GM12878 (cell line): ENCODE measurements at regions not wholly inside any gene's neighbourhood (a gene's known extent, or its start where the extent isn't known, plus 50 kb on each side); places are given as distances from the start of the nearest gene placed in this dataset.
"Not testable (repeated sequence)": the region's sequence is repeated elsewhere in the genome, so short reads cannot be mapped to it uniquely, and the experiment has no call there.

Source experiments
- ATAC-seq: fragments of 200-7000 bp; cut with Tn5 transposase; 3 replicates; pipeline ENCODE4 v1.9.1; 2020; ENCODE audit warnings: mild to moderate bottlenecking, moderate library complexity
- BruUV-seq: library from RNA; stranded (reverse); fragments of 400-500 nt; replicated peaks from 2 replicates; lab custom pipeline; 2021; lab: Mats Ljungman, UMichigan
- CTCF ChIA-PET: fragments of 300-600 bp; sonication (Branson Sonifier 250); formaldehyde crosslinking; extraction: SDS; loops from one replicate; lab custom pipeline; 2021; ENCODE audit warnings: inconsistent platforms; lab: Yijun Ruan, JAX
- POLR2A ChIA-PET: fragments of 350-600 bp; formaldehyde crosslinking; extraction: SDS; loops from one replicate; lab custom pipeline; 2021; ENCODE audit warnings: inconsistent platforms; lab: Charles Lee
- RAD21 ChIA-PET: fragments of 300-600 bp; sonication (Branson Sonifier 250); formaldehyde crosslinking; loops from one replicate; lab custom pipeline; 2023; ENCODE audit warnings: antibody characterized with exemption; ENCODE audit not compliant: unreplicated experiment; lab: Charles Lee
- SMC1A ChIA-PET: fragments of 300-600 bp; sonication (Branson Sonifier 250); formaldehyde crosslinking; loops from one replicate; lab custom pipeline; 2023; ENCODE audit not compliant: unreplicated experiment, uncharacterized antibody; lab: Charles Lee
- DNase-seq: peaks from one replicate; pipeline ENCODE4 v3.0.0-alpha.2; 2011; ENCODE audit warnings: low read depth, low spot score
- FAIRE-seq: peaks from 3 replicates; lab custom pipeline; 2011; peaks lifted over from hg19 to GRCh38; lab: Jason Lieb, UNC
- H2AFZ ChIP-seq: 2 replicates; pipeline ENCODE4 v1.6.0; 2011; ENCODE audit warnings: low read depth, low read length, control low read depth; ENCODE audit not compliant: control insufficient read depth
- H3K27ac ChIP-seq: 2 replicates; pipeline ENCODE4 v1.5.1; 2011; ENCODE audit warnings: control low read depth; ENCODE audit not compliant: control insufficient read depth, insufficient read depth
- H3K27me3 ChIP-seq, 2 experiments: replicated peaks in 1 of 2; 2 replicates each; pipeline versions ENCODE4 v1.6.0 to v1.6.1; 2011; ENCODE audit warnings: low read length in 1 of 2; ENCODE audit not compliant: control insufficient read depth in 2 of 2, insufficient read depth in 2 of 2
- H3K36me3 ChIP-seq, 2 experiments: 2 replicates each; pipeline ENCODE4 v1.5.1; 2011; ENCODE audit warnings: low read length in 1 of 2; ENCODE audit not compliant: control insufficient read depth in 2 of 2, insufficient read depth in 2 of 2
- H3K4me1 ChIP-seq: 2 replicates; pipeline ENCODE4 v1.6.1; 2011; ENCODE audit warnings: mild to moderate bottlenecking, low read length, moderate library complexity, mixed read lengths; ENCODE audit not compliant: control insufficient read depth, insufficient read depth
- H3K4me2 ChIP-seq: 2 replicates; pipeline ENCODE4 v1.6.0; 2011; ENCODE audit warnings: control low read depth; ENCODE audit not compliant: control insufficient read depth, insufficient read depth
- H3K4me3 ChIP-seq: fragments of 200-600 bp; sonication (generic); 2 replicates; pipeline ENCODE4 v1.5.1; 2016
- H3K79me2 ChIP-seq: 2 replicates; pipeline ENCODE4 v1.6.0; 2011; ENCODE audit warnings: low read length; ENCODE audit not compliant: control insufficient read depth, insufficient read depth
- H3K9ac ChIP-seq: 2 replicates; pipeline ENCODE4 v1.8.0; 2011; ENCODE audit warnings: low read length, control low read depth, mixed read lengths; ENCODE audit not compliant: control insufficient read depth, insufficient read depth
- H3K9me3 ChIP-seq: replicated peaks from 3 replicates; pipeline ENCODE4 v1.5.1; 2011; ENCODE audit warnings: mild to moderate bottlenecking, low read length; ENCODE audit not compliant: control insufficient read depth, insufficient read depth
- H4K20me1 ChIP-seq: 2 replicates; pipeline ENCODE4 v1.6.0; 2011; ENCODE audit not compliant: control insufficient read depth, insufficient read depth
- BMI1 ChIP-seq: fragments of 450-650 bp; IDR thresholded peaks from 2 replicates; pipeline ENCODE4 v1.6.1; 2016; ENCODE audit warnings: mild to moderate bottlenecking, moderate library complexity, borderline replicate concordance
- CBX5 ChIP-seq: sonication (generic); IDR thresholded peaks from 2 replicates; pipeline ENCODE4 v1.6.1; 2016; ENCODE audit warnings: low read depth, moderate library complexity, mild to moderate bottlenecking, inconsistent platforms
- CEBPB ChIP-seq, 2 experiments: fragments of 150-350 bp in 1 of 2; IDR thresholded peaks; 2 replicates each; pipeline ENCODE4 v1.6.1; 2012 to 2014; ENCODE audit warnings: low read depth in 2 of 2, low read length in 2 of 2, borderline replicate concordance in 1 of 2, inconsistent platforms in 1 of 2
- CHD1 ChIP-seq: IDR thresholded peaks from 2 replicates; pipeline ENCODE4 v1.6.1; 2012; ENCODE audit warnings: low read depth, low read length, improper control_type of control experiment
- FOXM1 ChIP-seq: IDR thresholded peaks from 2 replicates; pipeline ENCODE4 v1.6.1; 2012; ENCODE audit warnings: low read depth, mild to moderate bottlenecking, inconsistent platforms, low read length, moderate library complexity
- GATAD2B ChIP-seq: fragments of 450-650 bp; conservative IDR thresholded peaks from 2 replicates; pipeline ENCODE4 v1.6.1; 2017; ENCODE audit warnings: low read depth, mild to moderate bottlenecking, moderate library complexity
- MEF2B ChIP-seq: fragments of 450-650 bp; IDR thresholded peaks from 2 replicates; pipeline ENCODE4 v1.6.1; 2018; ENCODE audit warnings: mild to moderate bottlenecking, moderate library complexity; ENCODE audit not compliant: partially characterized antibody, poor library complexity, severe bottlenecking
- MTA3 ChIP-seq: IDR thresholded peaks from 2 replicates; pipeline ENCODE4 v1.6.1; 2012; ENCODE audit warnings: low read length, inconsistent platforms, borderline replicate concordance
- MXI1 ChIP-seq: fragments of 150-350 bp; IDR thresholded peaks from 2 replicates; pipeline ENCODE4 v1.6.1; 2011; ENCODE audit warnings: low read depth, mild to moderate bottlenecking, inconsistent platforms, low read length, improper control_type of control experiment
- NR2C1 ChIP-seq: fragments of 450-650 bp; IDR thresholded peaks from 2 replicates; pipeline ENCODE4 v1.6.1; 2017; ENCODE audit warnings: antibody characterized with exemption, mild to moderate bottlenecking, moderate library complexity
- POLR2AphosphoS2 ChIP-seq: IDR thresholded peaks from 2 replicates; pipeline ENCODE4 v1.6.1; 2011; ENCODE audit warnings: low read depth, mild to moderate bottlenecking, low read length, improper control_type of control experiment, moderate library complexity
- SUPT20H ChIP-seq: IDR thresholded peaks from 2 replicates; pipeline ENCODE4 v1.6.1; 2011; ENCODE audit warnings: low read depth, mild to moderate bottlenecking, low read length, moderate library complexity, borderline replicate concordance; ENCODE audit not compliant: control insufficient read depth
- TAF1 ChIP-seq: IDR thresholded peaks from 2 replicates; pipeline ENCODE4 v1.6.1; 2011; ENCODE audit warnings: mild to moderate bottlenecking, low read depth, low read length, borderline replicate concordance
- USF2 ChIP-seq: IDR thresholded peaks from 2 replicates; pipeline ENCODE4 v1.6.1; 2011; ENCODE audit warnings: low read depth, low read length, improper control_type of control experiment, borderline replicate concordance
- WGBS: methylation state at CpG from one replicate; pipeline ENCODE4 v1.1.6; 2016; ENCODE audit warnings: low lambda C conversion rate; ENCODE audit not compliant: insufficient replicate concordance, insufficient coverage; ENCODE audit errors: missing lambda C conversion rate; 5-methylcytosine and 5-hydroxymethylcytosine counted together
- in situ Hi-C: fragments of 300-500 bp; cut with MboI; formaldehyde crosslinking; loops from 9 replicates; pipeline ENCODE4 v1.14.3; 2018; ENCODE audit warnings: mixed read lengths
- intact Hi-C: fragments of 100-400 bp; cut with micrococcal nuclease; formaldehyde crosslinking; loops from one replicate; pipeline ENCODE4 v1.14.2; 2022; ENCODE audit not compliant: unreplicated experiment

GRCh38 chr6:21345704-21346103, 247.8 kb upstream of the SOX4 start:
- POLR2A ChIA-PET, H3K4me1 ChIP-seq, H3K79me2 ChIP-seq, SMC1A ChIA-PET, CTCF ChIA-PET, intact Hi-C loops, H3K4me3 ChIP-seq, in situ Hi-C loops, H2AFZ ChIP-seq, RAD21 ChIA-PET, ATAC-seq, H3K9ac ChIP-seq, H3K36me3 ChIP-seq, H4K20me1 ChIP-seq, FAIRE-seq, H3K4me2 ChIP-seq, H3K27ac ChIP-seq, H3K9me3 ChIP-seq, BruUV-seq, DNase-seq, H3K27me3 ChIP-seq: not testable (repeated sequence)
- 100% methylated on average over 1 of the region's 1 CpG for WGBS

- Histone ChIP-seq H3K27ac (no peak overlapping the region), H3K9me3 (no peaks in the 10 kb centered on the region), H3K4me2 (no peak overlapping the region), H2AFZ (no peak overlapping the region), H3K9ac (no peak overlapping the region), H3K36me3 (no peaks in the 10 kb centered on the region), H3K27me3 (no peaks in the 10 kb centered on the region), H3K4me1 (no peaks in the 10 kb centered on the region), H3K4me3 (no peak overlapping the region), H4K20me1 (no peaks in the 10 kb centered on the region), H3K79me2 (no peaks in the 10 kb centered on the region)
- WGBS = 73% methylated on average over 7 of the region's 7 CpGs
- RAD21 ChIA-PET = no interaction called here
- intact Hi-C loops (no loop called here), in situ Hi-C loops (no loop called here)
- SMC1A ChIA-PET = no interaction called here
- ATAC-seq (no peak), DNase-seq (no peak), FAIRE-seq (no peak)
- CTCF ChIA-PET = interaction anchor here (0.7 kb wide), 1 partner anchor 284 kb away, joined by 5 read pairs; no protein-coding TSS in a partner anchor
- POLR2A ChIA-PET = no interaction called here
- BruUV-seq = no TSS peak
- TF ChIP-seq MTA3 (no peak), FOXM1 (no peak), CHD1 (no peak), GATAD2B (no peak), TAF1 (no peak), BMI1 (no peak), NR2C1 (no peak), MEF2B (no peak), USF2 (no peak), CEBPB (IDR thresholded peaks at IDR 0.05; ENCODE audit: borderline replicate concordance in 1 of 2, low read depth in 2 of 2, low read length in 2 of 2) (no peak), SUPT20H (no peak), POLR2AphosphoS2 (no peak), MXI1 (no peak), CBX5 (no peak)
These were observed 245.4 kb upstream of the SOX4 start for GRCh38 chr6:21348146-21348503.
